Right hindlimb (tissue), 1 donor: ENCODE measurements at regions not wholly inside any gene's neighbourhood (a gene's known extent, or its start where the extent isn't known, plus 50 kb on each side); places are given as distances from the start of the nearest gene placed in this dataset.
A peak's percentile ranks its signal among the peaks of the same experiment; 100 is the strongest.
"Not testable (repeated sequence)": the region's sequence is repeated elsewhere in the genome, so short reads cannot be mapped to it uniquely, and the experiment has no call there.

ENCODE experiments used
- DNase-seq: peaks from one replicate; pipeline ENCODE4 v3.0.0-alpha.2; 2018

GRCh38 chr9:90073186-90073945, 468.6 kb downstream of the GADD45G start:
- DNase-seq = no peak

- DNase-seq = no peak
These were observed 469.6 kb downstream of the GADD45G start for GRCh38 chr9:90074316-90074962.

DNA sequence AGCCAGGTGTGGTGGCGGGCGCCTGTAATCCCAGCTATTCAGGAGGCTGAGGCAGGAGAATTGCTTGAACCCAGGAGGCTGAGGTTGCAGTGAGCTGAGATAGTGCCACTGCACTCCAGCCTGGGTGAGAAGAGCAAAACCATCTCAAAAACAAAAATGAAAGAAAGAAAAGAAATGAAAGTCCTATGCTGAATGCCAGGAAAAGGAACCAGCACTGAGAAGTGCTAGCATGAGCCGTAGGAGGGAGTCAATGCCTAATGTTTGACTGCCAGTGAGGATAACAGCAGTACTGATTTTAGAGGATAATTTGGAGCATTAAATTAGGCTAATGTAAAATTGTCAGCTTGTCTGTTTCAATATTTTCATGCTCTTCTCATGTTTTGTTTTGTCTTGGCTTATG, 472.8 kb downstream of the GADD45G start:
- not testable (repeated sequence) for DNase-seq

- DNase-seq = no peak
These were observed 474.2 kb downstream of the GADD45G start for GRCh38 chr9:90078988-90079421.

GRCh38 chr9:90085633-90086032, 480.8 kb downstream of the GADD45G start:
- no peak for DNase-seq

DNA sequence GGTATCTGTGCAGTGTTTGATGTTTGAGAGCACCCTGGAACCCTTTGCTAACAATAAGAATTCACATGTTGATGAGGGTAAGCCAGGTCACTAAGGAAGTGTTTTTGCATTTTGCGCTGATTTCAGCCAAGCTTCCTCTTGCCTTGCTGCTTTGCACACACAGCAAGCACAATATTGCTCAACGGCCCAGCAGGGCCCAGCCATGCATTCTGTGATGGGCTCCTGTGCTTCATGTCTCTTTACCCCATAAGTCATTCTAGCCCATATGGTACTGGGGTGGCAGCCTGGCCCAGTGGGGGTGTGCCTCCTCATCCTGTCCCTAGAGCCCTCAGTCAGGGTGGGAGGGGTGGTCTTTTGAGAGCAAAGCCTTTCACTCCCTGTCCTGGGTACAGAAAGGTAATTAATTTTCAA, 481.3 kb downstream of the GADD45G start:
- no peak for DNase-seq

DNA sequence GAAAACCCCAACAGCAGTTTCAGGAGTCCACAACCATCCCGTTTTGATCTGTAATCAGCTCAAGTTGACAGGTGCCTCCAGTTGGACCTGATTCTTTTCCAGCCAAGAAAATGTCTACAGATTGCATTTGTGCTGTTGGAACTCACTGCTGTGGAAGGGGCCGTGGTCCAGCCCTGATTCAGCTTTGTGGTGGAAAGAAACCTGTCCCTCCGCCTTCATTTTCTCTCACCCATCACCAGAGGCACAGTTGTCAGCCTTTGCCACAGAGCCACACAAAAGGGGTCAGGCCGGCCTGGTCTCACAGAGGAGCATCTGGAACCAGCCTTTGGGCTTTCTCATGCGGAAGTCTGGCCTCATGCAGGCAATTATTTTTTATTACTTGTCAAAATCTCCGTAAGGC, 483.6 kb downstream of the GADD45G start:
- no peak for DNase-seq

DNA sequence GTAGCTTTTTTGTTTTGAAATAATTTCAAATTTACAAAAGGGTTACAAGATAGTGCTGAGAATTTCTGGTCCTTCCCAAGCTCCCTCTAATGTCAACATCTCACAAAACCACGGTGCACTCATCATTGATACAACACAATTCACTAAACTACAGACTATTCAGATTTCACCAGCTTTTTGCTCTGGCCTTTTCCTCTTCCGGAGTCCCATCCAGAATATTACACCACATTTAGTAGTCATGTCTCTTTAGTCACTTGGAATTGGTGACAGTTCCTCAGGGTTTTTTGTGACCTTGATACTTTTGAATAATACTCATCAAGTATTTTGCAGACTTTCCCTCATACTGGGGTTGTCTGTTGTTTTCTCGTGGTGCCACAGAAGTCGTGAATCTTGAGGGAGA, 484.0 kb downstream of the GADD45G start:
- DNase-seq = no peak

GRCh38 chr9:90090997-90091396, 486.2 kb downstream of the GADD45G start:
- DNase-seq = no peak

DNA sequence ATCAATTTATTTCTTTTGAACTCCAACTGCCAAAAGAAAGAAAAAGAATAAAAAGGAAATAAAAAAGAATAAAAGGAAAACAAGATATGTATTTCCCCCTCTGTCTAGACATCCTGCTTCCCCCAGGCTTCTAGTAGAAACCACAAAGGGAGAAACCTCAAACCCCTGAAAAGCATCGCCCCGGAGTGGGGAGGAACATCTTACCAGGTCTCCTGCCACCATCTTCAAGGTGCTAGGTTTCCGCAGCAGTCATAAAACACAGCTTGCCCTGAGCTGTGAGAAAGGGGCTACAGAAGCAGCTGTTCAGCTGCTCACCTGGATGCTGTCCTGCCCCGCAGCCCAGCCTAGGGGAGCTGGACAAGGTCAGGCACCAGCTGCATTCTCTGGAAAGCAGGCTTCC, 487.7 kb downstream of the GADD45G start:
- no peak for DNase-seq

DNA sequence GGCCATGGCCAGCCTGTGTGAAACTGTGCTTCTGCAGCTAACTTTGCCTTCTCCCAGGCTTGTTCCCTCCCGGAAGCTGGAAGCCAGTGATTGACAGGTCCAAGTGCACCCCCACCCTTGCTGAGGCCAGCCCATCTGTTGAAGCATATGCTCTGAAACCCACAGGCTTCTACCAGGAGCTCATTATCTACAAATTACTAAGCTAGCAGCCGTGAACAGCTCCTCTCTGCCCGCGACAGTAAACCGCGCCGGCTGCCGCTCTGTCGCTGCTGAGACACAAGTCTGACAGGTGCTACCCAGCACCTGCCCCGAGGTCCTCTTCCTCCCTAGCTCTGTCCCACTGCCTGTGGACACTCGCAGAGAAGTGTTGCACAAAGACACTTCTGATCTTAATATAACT, 490.9 kb downstream of the GADD45G start:
- DNase-seq = peak; percentile 86

DNA sequence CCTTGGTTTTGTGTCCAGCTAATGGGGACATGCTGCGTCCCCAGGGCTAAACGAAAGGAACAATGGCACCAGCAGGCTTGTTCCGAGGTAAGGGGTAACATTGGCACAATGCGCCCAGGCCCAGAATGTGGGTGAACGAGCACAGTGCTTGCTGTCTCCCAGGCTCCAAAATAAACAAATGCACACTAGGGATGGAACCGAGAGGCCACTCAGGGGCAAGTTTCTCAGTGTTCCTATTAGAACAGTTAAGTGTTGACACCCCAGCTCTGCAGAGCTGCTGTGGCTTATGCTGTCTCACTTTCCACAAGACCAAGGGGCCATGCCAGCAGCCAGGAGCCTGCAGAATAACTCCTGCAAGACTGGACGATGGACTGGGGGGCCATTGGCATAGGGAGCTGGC, 492.4 kb downstream of the GADD45G start:
- DNase-seq = no peak

DNA sequence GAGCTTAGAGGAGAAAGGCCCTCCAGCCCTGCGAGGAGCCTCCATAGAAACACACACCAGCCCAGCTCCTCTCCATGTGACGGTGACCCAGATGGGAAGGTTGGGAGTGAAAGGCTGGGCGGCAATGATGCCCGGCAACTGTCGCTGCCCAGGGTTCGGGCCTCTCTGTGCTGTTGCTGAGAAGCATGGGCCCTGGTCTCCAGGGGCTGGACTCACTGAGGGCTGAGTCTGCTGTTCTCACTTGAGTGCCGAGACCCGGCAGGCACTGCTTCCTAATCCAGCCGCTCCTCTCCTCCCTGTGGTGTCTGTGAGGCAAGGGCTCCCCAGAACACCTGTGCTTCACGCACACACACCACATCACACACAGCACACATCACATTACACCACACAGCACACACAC, 493.6 kb downstream of the GADD45G start:
- DNase-seq = no peak

DNA sequence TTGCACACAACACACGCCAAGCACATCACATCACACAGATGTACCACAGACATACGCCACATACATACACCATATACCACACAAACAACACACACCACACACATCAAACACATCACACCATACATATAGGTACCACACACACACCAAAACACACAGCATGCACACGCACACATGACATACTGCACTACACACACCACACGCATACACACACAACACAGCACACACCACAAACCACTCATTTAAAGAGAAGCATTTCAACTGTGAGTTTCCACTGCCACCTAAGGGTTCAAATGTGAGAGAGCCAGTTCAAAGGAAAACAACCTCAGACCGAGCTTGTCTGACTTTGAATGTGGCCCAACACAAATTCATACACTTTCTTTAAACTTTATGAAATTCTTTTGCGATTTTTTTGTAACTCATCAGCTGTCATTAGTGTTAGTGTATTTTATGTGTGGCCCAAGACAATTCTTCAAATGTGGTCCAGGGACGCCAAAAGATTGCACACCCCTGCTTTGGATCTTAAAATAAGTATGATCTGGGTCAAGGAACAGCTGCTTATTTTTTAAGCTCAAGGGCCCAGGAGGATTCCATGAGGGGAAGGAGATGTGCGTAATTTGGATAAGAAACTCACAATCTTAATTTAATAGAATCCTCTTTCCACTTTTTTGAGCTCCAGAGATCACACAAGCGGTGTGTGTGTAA, 494.6 kb downstream of the GADD45G start:
- DNase-seq = no peak

GRCh38 chr9:90100014-90100413, 495.2 kb downstream of the GADD45G start:
- no peak for DNase-seq

- peak; percentile 79 for DNase-seq
These were observed 497.6 kb downstream of the GADD45G start for GRCh38 chr9:90102292-90102901.

DNA sequence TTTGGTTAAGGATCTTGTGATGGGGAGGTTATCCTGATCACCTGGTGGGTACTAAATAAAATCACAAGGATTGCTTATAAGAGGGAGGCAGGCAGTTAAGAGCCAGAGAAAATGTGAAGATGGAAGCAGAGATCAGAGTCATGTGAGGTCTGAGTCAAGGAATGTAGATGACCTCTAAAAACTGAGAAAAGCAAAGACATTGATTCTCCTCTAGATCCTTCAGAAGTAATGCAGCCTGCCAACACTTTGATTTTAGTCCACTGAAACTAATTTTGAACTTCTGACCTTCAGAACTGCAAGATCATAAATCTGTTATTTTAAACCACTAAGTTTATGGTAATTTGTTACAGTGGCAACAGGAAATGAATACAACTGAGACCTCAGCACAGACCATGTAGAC, 499.0 kb downstream of the GADD45G start:
- DNase-seq = no peak

GRCh38 chr9:90105773-90106172, 501.0 kb downstream of the GADD45G start:
- DNase-seq = no peak

- peak; percentile 86 for DNase-seq
These were observed 502.4 kb downstream of the GADD45G start for GRCh38 chr9:90107040-90107725.

- DNase-seq = no peak
These were observed 503.2 kb downstream of the GADD45G start for GRCh38 chr9:90107726-90108655.

- DNase-seq = no peak
These were observed 508.0 kb downstream of the GADD45G start for GRCh38 chr9:90112788-90113187.
